ENCODE measurements at regions not wholly inside any gene's neighbourhood (a gene's known extent, or its start where the extent isn't known, plus 50 kb on each side); places are given as distances from the start of the nearest gene placed in this dataset.

DNA sequence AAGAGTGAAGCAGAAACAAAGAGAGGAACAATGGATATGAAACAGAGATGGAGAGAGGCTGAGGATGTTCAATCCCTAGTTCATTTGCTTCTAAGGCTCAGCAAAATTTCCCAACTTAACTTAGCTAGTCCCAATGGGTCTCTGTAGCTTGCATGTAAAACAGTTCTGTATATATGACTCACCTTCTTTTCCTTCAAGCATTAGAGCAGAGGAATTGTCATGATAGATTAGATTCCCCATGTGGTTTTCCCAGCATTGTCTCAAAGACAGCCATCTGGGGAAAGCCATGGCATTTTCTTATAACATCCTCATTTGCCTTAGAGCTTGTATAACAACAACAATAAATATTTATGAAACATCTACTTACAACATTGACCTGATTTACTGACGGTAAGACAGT lies 93.9 kb upstream of the GATB start:
- TF ChIP-seq, protein P1, sequence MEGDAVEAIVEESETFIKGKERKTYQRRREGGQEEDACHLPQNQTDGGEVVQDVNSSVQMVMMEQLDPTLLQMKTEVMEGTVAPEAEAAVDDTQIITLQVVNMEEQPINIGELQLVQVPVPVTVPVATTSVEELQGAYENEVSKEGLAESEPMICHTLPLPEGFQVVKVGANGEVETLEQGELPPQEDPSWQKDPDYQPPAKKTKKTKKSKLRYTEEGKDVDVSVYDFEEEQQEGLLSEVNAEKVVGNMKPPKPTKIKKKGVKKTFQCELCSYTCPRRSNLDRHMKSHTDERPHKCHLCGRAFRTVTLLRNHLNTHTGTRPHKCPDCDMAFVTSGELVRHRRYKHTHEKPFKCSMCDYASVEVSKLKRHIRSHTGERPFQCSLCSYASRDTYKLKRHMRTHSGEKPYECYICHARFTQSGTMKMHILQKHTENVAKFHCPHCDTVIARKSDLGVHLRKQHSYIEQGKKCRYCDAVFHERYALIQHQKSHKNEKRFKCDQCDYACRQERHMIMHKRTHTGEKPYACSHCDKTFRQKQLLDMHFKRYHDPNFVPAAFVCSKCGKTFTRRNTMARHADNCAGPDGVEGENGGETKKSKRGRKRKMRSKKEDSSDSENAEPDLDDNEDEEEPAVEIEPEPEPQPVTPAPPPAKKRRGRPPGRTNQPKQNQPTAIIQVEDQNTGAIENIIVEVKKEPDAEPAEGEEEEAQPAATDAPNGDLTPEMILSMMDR (IDR thresholded peaks at IDR 0.05; ENCODE audit: poor library complexity) = no peak
- no peak for TF ChIP-seq EZH2phosphoT487 (IDR thresholded peaks at IDR 0.05; ENCODE audit: low read depth, severe bottlenecking, unreplicated experiment)

Measured in hepatocyte (in vitro differentiated cells).